GM12878 (cell line): ENCODE measurements at regions not wholly inside any gene's neighbourhood (a gene's known extent, or its start where the extent isn't known, plus 50 kb on each side); places are given as distances from the start of the nearest gene placed in this dataset.

ENCODE experiments used
- ATAC-seq: fragments of 200-7000 bp; cut with Tn5 transposase; 3 replicates; pipeline ENCODE4 v1.9.1; 2020; ENCODE audit warnings: mild to moderate bottlenecking, moderate library complexity
- BruUV-seq: library from RNA; stranded (reverse); fragments of 400-500 nt; replicated peaks from 2 replicates; lab custom pipeline; 2021; lab: Mats Ljungman, UMichigan
- CTCF ChIA-PET: fragments of 300-600 bp; sonication (Branson Sonifier 250); formaldehyde crosslinking; extraction: SDS; loops from one replicate; lab custom pipeline; 2021; ENCODE audit warnings: inconsistent platforms; lab: Yijun Ruan, JAX
- POLR2A ChIA-PET: fragments of 350-600 bp; formaldehyde crosslinking; extraction: SDS; loops from one replicate; lab custom pipeline; 2021; ENCODE audit warnings: inconsistent platforms; lab: Charles Lee
- RAD21 ChIA-PET: fragments of 300-600 bp; sonication (Branson Sonifier 250); formaldehyde crosslinking; loops from one replicate; lab custom pipeline; 2023; ENCODE audit warnings: antibody characterized with exemption; ENCODE audit not compliant: unreplicated experiment; lab: Charles Lee
- SMC1A ChIA-PET: fragments of 300-600 bp; sonication (Branson Sonifier 250); formaldehyde crosslinking; loops from one replicate; lab custom pipeline; 2023; ENCODE audit not compliant: unreplicated experiment, uncharacterized antibody; lab: Charles Lee
- DNase-seq: peaks from one replicate; pipeline ENCODE4 v3.0.0-alpha.2; 2011; ENCODE audit warnings: low read depth, low spot score
- FAIRE-seq: peaks from 3 replicates; lab custom pipeline; 2011; peaks lifted over from hg19 to GRCh38; lab: Jason Lieb, UNC
- H2AFZ ChIP-seq: 2 replicates; pipeline ENCODE4 v1.6.0; 2011; ENCODE audit warnings: low read depth, low read length, control low read depth; ENCODE audit not compliant: control insufficient read depth
- H3K27ac ChIP-seq: 2 replicates; pipeline ENCODE4 v1.5.1; 2011; ENCODE audit warnings: control low read depth; ENCODE audit not compliant: control insufficient read depth, insufficient read depth
- H3K27me3 ChIP-seq, 2 experiments: replicated peaks in 1 of 2; 2 replicates each; pipeline versions ENCODE4 v1.6.0 to v1.6.1; 2011; ENCODE audit warnings: low read length in 1 of 2; ENCODE audit not compliant: control insufficient read depth in 2 of 2, insufficient read depth in 2 of 2
- H3K36me3 ChIP-seq, 2 experiments: 2 replicates each; pipeline ENCODE4 v1.5.1; 2011; ENCODE audit warnings: low read length in 1 of 2; ENCODE audit not compliant: control insufficient read depth in 2 of 2, insufficient read depth in 2 of 2
- H3K4me1 ChIP-seq: 2 replicates; pipeline ENCODE4 v1.6.1; 2011; ENCODE audit warnings: mild to moderate bottlenecking, low read length, moderate library complexity, mixed read lengths; ENCODE audit not compliant: control insufficient read depth, insufficient read depth
- H3K4me2 ChIP-seq: 2 replicates; pipeline ENCODE4 v1.6.0; 2011; ENCODE audit warnings: control low read depth; ENCODE audit not compliant: control insufficient read depth, insufficient read depth
- H3K4me3 ChIP-seq: fragments of 200-600 bp; sonication (generic); 2 replicates; pipeline ENCODE4 v1.5.1; 2016
- H3K79me2 ChIP-seq: 2 replicates; pipeline ENCODE4 v1.6.0; 2011; ENCODE audit warnings: low read length; ENCODE audit not compliant: control insufficient read depth, insufficient read depth
- H3K9ac ChIP-seq: 2 replicates; pipeline ENCODE4 v1.8.0; 2011; ENCODE audit warnings: low read length, control low read depth, mixed read lengths; ENCODE audit not compliant: control insufficient read depth, insufficient read depth
- H3K9me3 ChIP-seq: replicated peaks from 3 replicates; pipeline ENCODE4 v1.5.1; 2011; ENCODE audit warnings: mild to moderate bottlenecking, low read length; ENCODE audit not compliant: control insufficient read depth, insufficient read depth
- H4K20me1 ChIP-seq: 2 replicates; pipeline ENCODE4 v1.6.0; 2011; ENCODE audit not compliant: control insufficient read depth, insufficient read depth
- REST ChIP-seq: IDR thresholded peaks from 2 replicates; pipeline ENCODE4 v1.6.1; 2012; ENCODE audit warnings: mild to moderate bottlenecking, low read depth, low read length
- ZBTB33 ChIP-seq: fragments of 450-650 bp; IDR thresholded peaks from 2 replicates; pipeline ENCODE4 v1.6.1; 2017; ENCODE audit warnings: mild to moderate bottlenecking
- WGBS: methylation state at CpG from one replicate; pipeline ENCODE4 v1.1.6; 2016; ENCODE audit warnings: low lambda C conversion rate; ENCODE audit not compliant: insufficient replicate concordance, insufficient coverage; ENCODE audit errors: missing lambda C conversion rate; 5-methylcytosine and 5-hydroxymethylcytosine counted together
- in situ Hi-C: fragments of 300-500 bp; cut with MboI; formaldehyde crosslinking; loops from 9 replicates; pipeline ENCODE4 v1.14.3; 2018; ENCODE audit warnings: mixed read lengths
- intact Hi-C: fragments of 100-400 bp; cut with micrococcal nuclease; formaldehyde crosslinking; loops from one replicate; pipeline ENCODE4 v1.14.2; 2022; ENCODE audit not compliant: unreplicated experiment

GRCh38 chr5:86917117-86917579, 299.4 kb downstream of the COX7C start:
- BruUV-seq = no TSS peak
- H3K4me2 ChIP-seq = no peak overlapping the region
- no peaks in the 10 kb centered on the region for H3K79me2 ChIP-seq
- TF ChIP-seq ZBTB33 (no peak), REST (peak; percentile 91)
- no peaks in the 10 kb centered on the region for H3K4me1 ChIP-seq
- CTCF ChIA-PET = no interaction called here
- FAIRE-seq (no peak), ATAC-seq (no peak), DNase-seq (no peak)
- RAD21 ChIA-PET = no interaction called here
- H3K27ac ChIP-seq = no peak overlapping the region
- intact Hi-C loops (no loop called here), in situ Hi-C loops (no loop called here)
- H3K9me3 ChIP-seq = no peaks in the 10 kb centered on the region
- SMC1A ChIA-PET = interaction anchor here (0.7 kb wide), 1 partner anchor 561 kb away, joined by 4 read pairs; no protein-coding TSS in a partner anchor
- POLR2A ChIA-PET = no interaction called here
- no peak overlapping the region for H3K9ac ChIP-seq
- H3K36me3 ChIP-seq = no peaks in the 10 kb centered on the region
- H3K27me3 ChIP-seq = no peaks in the 10 kb centered on the region
- no peaks in the 10 kb centered on the region for H4K20me1 ChIP-seq
- 21% methylated on average over 2 of the region's 2 CpGs for WGBS
- no peak overlapping the region for H2AFZ ChIP-seq
- no peak overlapping the region for H3K4me3 ChIP-seq
